Thyroid gland (tissue), 4 donors: ENCODE measurements at regions not wholly inside any gene's neighbourhood (a gene's known extent, or its start where the extent isn't known, plus 50 kb on each side); places are given as distances from the start of the nearest gene placed in this dataset.

Experiments
- CTCF ChIP-seq, 6 experiments: fragments of 200-600 bp in 3 of 6; fragments of 450-650 bp in 3 of 6; sonication (generic) in 3 of 6; IDR thresholded peaks; one replicate each; pipeline ENCODE4 v1.5.1; 2016 to 2019; ENCODE audit warnings: antibody characterized with exemption in 6 of 6, mild to moderate bottlenecking in 2 of 6, inconsistent platforms in 1 of 6, moderate library complexity in 1 of 6
- POLR2A ChIP-seq, 2 donors: fragments of 450-650 bp; IDR thresholded peaks; one replicate each; pipeline ENCODE4 v1.6.1; 2017; ENCODE audit warnings: antibody characterized with exemption in 2 of 2, mild to moderate bottlenecking in 2 of 2, moderate library complexity in 1 of 2

- TF ChIP-seq CTCF (IDR thresholded peaks at IDR 0.05): no peak
- no peak for TF ChIP-seq POLR2A (IDR thresholded peaks at IDR 0.05)
Measured at GRCh38 chr10:108244443-108245228, 1080.1 kb upstream of the SORCS1 start.
